OCI-LY7 (cell line): ENCODE measurements at regions not wholly inside any gene's neighbourhood (a gene's known extent, or its start where the extent isn't known, plus 50 kb on each side); places are given as distances from the start of the nearest gene placed in this dataset.

Experiments
- BruUV-seq: library from RNA; stranded (reverse); fragments of 400-500 nt; replicated peaks from 2 replicates; lab custom pipeline; 2021; lab: Mats Ljungman, UMichigan
- CTCF ChIA-PET: fragments of 300-600 bp; sonication (Branson Sonifier 250); formaldehyde crosslinking; loops from one replicate; lab custom pipeline; 2022; ENCODE audit warnings: antibody characterized with exemption; ENCODE audit not compliant: unreplicated experiment; lab: Charles Lee
- POLR2A ChIA-PET: fragments of 300-600 bp; sonication (Branson Sonifier 250); formaldehyde crosslinking; loops from one replicate; lab custom pipeline; 2022; ENCODE audit warnings: antibody characterized with exemption; lab: Charles Lee
- DNase-seq: peaks from one replicate; pipeline ENCODE4 v3.0.0-alpha.2; 2015; ENCODE audit warnings: low spot score
- H2AFZ ChIP-seq: fragments of 200-600 bp; sonication (generic), shearing (Covaris generic); 2 replicates; pipeline ENCODE4 v1.6.1; 2014; ENCODE audit warnings: mild to moderate bottlenecking, antibody characterized with exemption, low read length, moderate library complexity
- H3K27ac ChIP-seq: fragments of 200-600 bp; sonication (generic); 2 replicates; pipeline ENCODE4 v1.5.1; 2014; ENCODE audit warnings: mixed run types, low read depth, mild to moderate bottlenecking, moderate library complexity, low read length, inconsistent platforms; ENCODE audit not compliant: poor library complexity, severe bottlenecking
- H3K36me3 ChIP-seq: fragments of 200-600 bp; sonication (generic); 2 replicates; pipeline ENCODE4 v1.6.1; 2014; ENCODE audit warnings: mild to moderate bottlenecking, antibody characterized with exemption, low read length, moderate library complexity, mixed read lengths; ENCODE audit not compliant: insufficient read depth
- H3K4me1 ChIP-seq: fragments of 200-600 bp; sonication (generic); 2 replicates; pipeline ENCODE4 v1.5.1; 2014; ENCODE audit warnings: mild to moderate bottlenecking, low read length; ENCODE audit not compliant: insufficient read depth, poor library complexity, severe bottlenecking
- H3K4me2 ChIP-seq: fragments of 200-600 bp; sonication (generic); 2 replicates; pipeline ENCODE4 v1.6.1; 2014; ENCODE audit warnings: mild to moderate bottlenecking, low read length
- H3K4me3 ChIP-seq: fragments of 200-600 bp; sonication (generic); 2 replicates; pipeline ENCODE4 v1.5.1; 2014; ENCODE audit warnings: mild to moderate bottlenecking, low read depth, low read length; ENCODE audit not compliant: poor library complexity, severe bottlenecking
- H3K79me2 ChIP-seq: fragments of 200-600 bp; sonication (generic); 2 replicates; pipeline ENCODE4 v1.6.1; 2016; ENCODE audit warnings: low read depth, mild to moderate bottlenecking, low read length, moderate library complexity, mixed read lengths; ENCODE audit not compliant: insufficient read depth
- H3K9me2 ChIP-seq: fragments of 200-600 bp; sonication (generic); 2 replicates; pipeline ENCODE4 v1.6.1; 2016; ENCODE audit warnings: mild to moderate bottlenecking, low read length, mixed read lengths; ENCODE audit not compliant: insufficient read depth
- H3K9me3 ChIP-seq: fragments of 200-600 bp; sonication (generic); 2 replicates; pipeline ENCODE4 v1.6.1; 2014; ENCODE audit warnings: mild to moderate bottlenecking, mixed run types, low read length, mixed read lengths
- H4K20me1 ChIP-seq: fragments of 200-600 bp; sonication (generic); 2 replicates; pipeline ENCODE4 v1.6.1; 2014; ENCODE audit warnings: mild to moderate bottlenecking, antibody characterized with exemption, low read length, moderate library complexity, mixed read lengths; ENCODE audit not compliant: insufficient read depth
- CTCF ChIP-seq: fragments of 200-600 bp; sonication (generic); conservative IDR thresholded peaks from 2 replicates; pipeline ENCODE4 v1.5.1; 2014; ENCODE audit warnings: mild to moderate bottlenecking, antibody characterized with exemption, low read length, moderate library complexity, mixed read lengths
- EZH2phosphoT487 ChIP-seq: fragments of 200-600 bp; sonication (generic); IDR thresholded peaks from 2 replicates; pipeline ENCODE4 v1.6.1; 2018; ENCODE audit warnings: low read depth, borderline replicate concordance, mild to moderate bottlenecking, mixed run types, antibody characterized with exemption, low read length, moderate library complexity, mixed read lengths
- intact Hi-C: fragments of 100-400 bp; cut with micrococcal nuclease; formaldehyde crosslinking; loops from one replicate; pipeline ENCODE4 v1.10.0; 2022; ENCODE audit not compliant: unreplicated experiment

GRCh38 chr5:75909223-75909622 is 174.0 kb upstream of the SV2C start:
- no peak for DNase-seq
- no peak overlapping the region for H3K4me3 ChIP-seq
- H3K36me3 ChIP-seq = no peaks in the 10 kb centered on the region
- no peaks in the 10 kb centered on the region for H4K20me1 ChIP-seq
- no peaks in the 10 kb centered on the region for H3K4me1 ChIP-seq
- CTCF ChIA-PET = no interaction called here
- intact Hi-C loops = no loop called here
- no peaks in the 10 kb centered on the region for H3K9me3 ChIP-seq
- POLR2A ChIA-PET = no interaction called here
- no peak overlapping the region for H3K4me2 ChIP-seq
- TF ChIP-seq CTCF (no peak), EZH2phosphoT487 (no peak)
- H3K9me2 ChIP-seq = no peaks in the 10 kb centered on the region
- no peak overlapping the region for H3K27ac ChIP-seq
- no TSS peak for BruUV-seq
- no peak overlapping the region for H2AFZ ChIP-seq
- no peaks in the 10 kb centered on the region for H3K79me2 ChIP-seq

GRCh38 chr5:75907651-75908050 is 175.5 kb upstream of the SV2C start:
- no TSS peak for BruUV-seq
- POLR2A ChIA-PET = no interaction called here
- H3K79me2 ChIP-seq = no peaks in the 10 kb centered on the region
- H4K20me1 ChIP-seq = no peaks in the 10 kb centered on the region
- no peak for DNase-seq
- no peaks in the 10 kb centered on the region for H3K4me1 ChIP-seq
- no peak overlapping the region for H3K4me2 ChIP-seq
- no peak for TF ChIP-seq CTCF
- no peak for TF ChIP-seq EZH2phosphoT487
- intact Hi-C loops = no loop called here
- CTCF ChIA-PET = no interaction called here
- no peak overlapping the region for H3K27ac ChIP-seq
- H2AFZ ChIP-seq = no peak overlapping the region
- H3K4me3 ChIP-seq = no peak overlapping the region
- H3K9me2 ChIP-seq = no peaks in the 10 kb centered on the region
- H3K36me3 ChIP-seq = no peaks in the 10 kb centered on the region
- H3K9me3 ChIP-seq = no peaks in the 10 kb centered on the region

- no peaks in the 10 kb centered on the region for H3K9me3 ChIP-seq
- H2AFZ ChIP-seq = no peak overlapping the region
- no peaks in the 10 kb centered on the region for H3K36me3 ChIP-seq
- H3K4me1 ChIP-seq = no peaks in the 10 kb centered on the region
- no TSS peak for BruUV-seq
- H3K27ac ChIP-seq = no peak overlapping the region
- H3K79me2 ChIP-seq = no peaks in the 10 kb centered on the region
- TF ChIP-seq CTCF (no peak), EZH2phosphoT487 (no peak)
- ChIA-PET CTCF (no interaction called here), POLR2A (no interaction called here)
- no peak overlapping the region for H3K4me2 ChIP-seq
- no peaks in the 10 kb centered on the region for H3K9me2 ChIP-seq
- intact Hi-C loops = no loop called here
- DNase-seq = no peak
- H4K20me1 ChIP-seq = no peaks in the 10 kb centered on the region
- no peak overlapping the region for H3K4me3 ChIP-seq
Measured at GRCh38 chr5:75894482-75894881, 177.2 kb upstream of the POC5 start.
